ENCODE measurements at regions not wholly inside any gene's neighbourhood (a gene's known extent, or its start where the extent isn't known, plus 50 kb on each side); places are given as distances from the start of the nearest gene placed in this dataset.

DNA sequence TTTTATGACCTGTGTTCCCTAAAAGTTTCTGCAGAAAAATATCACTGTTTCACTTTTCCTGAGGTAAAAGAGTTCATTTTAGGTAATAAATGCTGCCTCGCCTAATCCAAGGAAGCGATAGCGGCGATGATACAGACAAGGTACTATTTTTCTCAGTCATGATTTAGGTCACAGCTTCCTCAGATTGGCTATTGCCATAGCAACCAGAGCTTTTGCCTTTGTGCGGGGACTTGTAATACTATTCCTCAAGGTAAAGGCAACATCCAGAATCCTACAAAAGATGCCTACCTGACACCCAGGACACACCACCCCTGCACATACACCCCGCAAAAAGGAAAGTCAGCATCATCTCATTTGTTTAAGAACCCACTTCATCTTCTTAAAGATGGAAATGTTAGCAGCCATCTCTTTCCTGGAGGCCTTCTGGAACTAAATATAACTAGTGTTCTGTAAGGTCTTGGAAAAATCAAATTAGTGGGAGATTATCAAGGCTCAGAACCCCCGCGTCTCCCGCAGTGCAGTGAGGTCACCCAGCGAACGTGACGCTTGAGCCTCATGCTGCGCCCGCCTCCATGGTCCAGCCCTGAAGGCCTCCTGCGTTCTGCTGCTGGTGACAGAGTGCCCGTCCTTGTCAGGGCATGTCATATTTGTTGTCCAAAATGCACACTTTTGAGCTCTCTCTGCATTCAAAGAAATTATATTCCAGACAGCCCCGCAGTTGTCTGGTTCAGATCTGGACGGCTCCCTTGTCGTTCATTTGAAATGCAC is 402.0 kb upstream of the RNF32 start:
- TF ChIP-seq, protein P1, sequence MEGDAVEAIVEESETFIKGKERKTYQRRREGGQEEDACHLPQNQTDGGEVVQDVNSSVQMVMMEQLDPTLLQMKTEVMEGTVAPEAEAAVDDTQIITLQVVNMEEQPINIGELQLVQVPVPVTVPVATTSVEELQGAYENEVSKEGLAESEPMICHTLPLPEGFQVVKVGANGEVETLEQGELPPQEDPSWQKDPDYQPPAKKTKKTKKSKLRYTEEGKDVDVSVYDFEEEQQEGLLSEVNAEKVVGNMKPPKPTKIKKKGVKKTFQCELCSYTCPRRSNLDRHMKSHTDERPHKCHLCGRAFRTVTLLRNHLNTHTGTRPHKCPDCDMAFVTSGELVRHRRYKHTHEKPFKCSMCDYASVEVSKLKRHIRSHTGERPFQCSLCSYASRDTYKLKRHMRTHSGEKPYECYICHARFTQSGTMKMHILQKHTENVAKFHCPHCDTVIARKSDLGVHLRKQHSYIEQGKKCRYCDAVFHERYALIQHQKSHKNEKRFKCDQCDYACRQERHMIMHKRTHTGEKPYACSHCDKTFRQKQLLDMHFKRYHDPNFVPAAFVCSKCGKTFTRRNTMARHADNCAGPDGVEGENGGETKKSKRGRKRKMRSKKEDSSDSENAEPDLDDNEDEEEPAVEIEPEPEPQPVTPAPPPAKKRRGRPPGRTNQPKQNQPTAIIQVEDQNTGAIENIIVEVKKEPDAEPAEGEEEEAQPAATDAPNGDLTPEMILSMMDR (IDR thresholded peaks at IDR 0.05) = no peak
- TF ChIP-seq POLR2A (IDR thresholded peaks at IDR 0.05) = no peak

All from esophagus squamous epithelium (tissue), 4 donors.